KBM-7 (cell line): ENCODE measurements at regions not wholly inside any gene's neighbourhood (a gene's known extent, or its start where the extent isn't known, plus 50 kb on each side); places are given as distances from the start of the nearest gene placed in this dataset.

Experiments used
- DNase-seq: peaks from one replicate; pipeline ENCODE4 v3.0.0-alpha.2; 2015
- in situ Hi-C: fragments of 300-500 bp; cut with MboI; formaldehyde crosslinking; loops from 2 replicates; pipeline ENCODE4 v1.14.3; 2020; ENCODE audit warnings: low sequenced_read_pairs, low pct_unique_long_range_greater_than_20kb, mixed read lengths

DNA sequence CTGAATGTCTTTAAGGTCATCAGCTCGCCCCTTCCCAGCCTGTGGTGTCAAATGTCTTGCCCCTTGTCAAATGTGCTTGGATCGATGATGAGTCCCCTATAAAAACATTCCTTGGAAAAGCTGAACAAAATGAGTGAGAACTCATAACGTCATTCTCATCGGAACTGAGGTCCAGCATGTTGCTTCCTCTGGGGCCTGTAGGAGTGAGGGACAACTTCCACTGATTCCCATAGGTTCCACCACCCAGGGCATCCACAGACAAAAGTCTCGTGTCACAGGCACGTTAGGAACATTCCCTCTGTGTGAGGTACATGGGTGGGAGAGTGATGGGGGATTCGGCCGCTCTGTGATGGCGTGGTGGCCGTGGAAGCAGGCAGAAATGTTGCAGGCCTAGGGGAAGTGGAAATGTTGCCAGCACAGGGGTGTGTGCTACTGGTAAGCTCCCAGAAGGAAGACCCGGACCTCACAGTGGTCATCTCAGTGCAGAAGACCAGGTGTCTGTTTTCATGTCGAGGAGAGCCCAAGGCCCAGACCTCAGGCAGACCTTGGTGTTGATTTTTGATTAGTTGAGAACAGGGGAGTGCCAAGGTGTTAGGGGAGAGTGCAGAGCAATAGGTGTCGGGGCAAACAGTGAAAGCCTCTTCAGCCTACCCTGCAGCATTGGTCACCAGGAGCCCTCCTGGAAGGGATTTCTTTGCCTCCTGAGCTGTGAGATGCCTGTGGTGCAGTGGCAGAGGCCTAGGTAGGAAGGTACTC is 96.8 kb downstream of the SNRPN start:
- in situ Hi-C loops = no loop called here
- DNase-seq = no peak

DNA sequence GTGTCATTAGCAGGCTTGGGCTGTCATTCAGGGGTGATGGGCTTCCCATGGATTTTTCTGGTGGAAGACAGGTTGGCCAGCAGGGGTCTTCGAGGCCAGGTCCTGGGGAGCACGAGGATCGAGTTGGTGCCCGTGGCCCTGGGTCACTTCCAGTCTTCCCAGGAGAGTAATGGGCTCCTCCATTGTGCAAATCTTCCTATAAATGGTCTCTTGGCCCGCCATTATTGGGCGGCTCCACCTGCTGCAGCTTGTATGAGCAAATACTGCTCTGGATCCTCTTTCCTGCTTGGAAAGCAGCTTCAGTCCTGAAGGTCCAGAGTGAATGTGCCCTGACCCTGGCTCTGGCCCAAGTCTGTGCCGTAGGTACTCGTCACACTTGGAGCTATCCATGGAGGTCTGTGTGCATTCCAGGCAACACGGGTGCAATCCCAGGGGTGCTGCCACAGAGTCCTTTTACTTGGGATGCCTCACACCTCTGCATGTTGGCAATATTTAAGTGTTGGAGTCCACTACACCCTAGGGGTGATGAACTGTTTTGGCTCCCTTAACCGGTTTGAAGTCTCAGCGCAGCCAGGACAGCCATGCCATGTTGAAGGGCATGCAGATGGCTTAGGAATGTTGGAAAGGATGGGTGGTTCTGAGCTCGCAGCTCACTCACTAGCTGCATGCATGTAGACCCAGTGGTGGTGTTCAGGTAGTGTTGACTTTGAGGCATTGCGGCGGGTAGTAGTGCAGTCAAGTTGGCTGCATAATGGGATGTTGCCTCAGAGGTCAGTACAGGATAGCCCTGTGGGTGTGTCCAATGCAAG is 97.6 kb downstream of the SNRPN start:
- no peak for DNase-seq
- in situ Hi-C loops = no loop called here

GRCh38 chr15:25053000-25053815 is 98.4 kb downstream of the SNRPN start:
- in situ Hi-C loops = no loop called here

DNA sequence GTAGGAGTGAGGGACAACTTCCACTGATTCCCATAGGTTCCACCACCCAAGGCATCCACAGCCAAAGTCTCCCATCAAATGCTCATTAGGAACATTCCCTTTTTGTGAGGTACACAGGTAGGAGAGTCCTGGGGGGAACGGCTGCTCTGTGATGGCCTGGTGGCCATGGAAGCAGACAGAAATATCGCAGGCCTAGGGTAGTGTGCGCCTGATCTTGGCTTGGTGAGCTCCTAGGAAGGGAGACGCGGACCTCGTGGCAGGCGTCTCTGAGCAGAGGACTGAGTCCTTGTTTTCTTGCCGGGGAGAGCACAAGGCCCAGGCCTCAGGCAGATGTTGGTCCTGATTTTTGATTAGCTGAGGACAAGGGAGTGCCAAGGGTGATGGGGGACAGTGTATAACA is 99.5 kb downstream of the SNRPN start:
- DNase-seq = no peak
- in situ Hi-C loops = no loop called here

More at GRCh38 chr15:25053000-25053815, 98.4 kb downstream of the SNRPN start:
- DNase-seq = no peak

GRCh38 chr15:25054943-25055342 is 100.2 kb downstream of the SNRPN start:
- DNase-seq = no peak
- in situ Hi-C loops = no loop called here

DNA sequence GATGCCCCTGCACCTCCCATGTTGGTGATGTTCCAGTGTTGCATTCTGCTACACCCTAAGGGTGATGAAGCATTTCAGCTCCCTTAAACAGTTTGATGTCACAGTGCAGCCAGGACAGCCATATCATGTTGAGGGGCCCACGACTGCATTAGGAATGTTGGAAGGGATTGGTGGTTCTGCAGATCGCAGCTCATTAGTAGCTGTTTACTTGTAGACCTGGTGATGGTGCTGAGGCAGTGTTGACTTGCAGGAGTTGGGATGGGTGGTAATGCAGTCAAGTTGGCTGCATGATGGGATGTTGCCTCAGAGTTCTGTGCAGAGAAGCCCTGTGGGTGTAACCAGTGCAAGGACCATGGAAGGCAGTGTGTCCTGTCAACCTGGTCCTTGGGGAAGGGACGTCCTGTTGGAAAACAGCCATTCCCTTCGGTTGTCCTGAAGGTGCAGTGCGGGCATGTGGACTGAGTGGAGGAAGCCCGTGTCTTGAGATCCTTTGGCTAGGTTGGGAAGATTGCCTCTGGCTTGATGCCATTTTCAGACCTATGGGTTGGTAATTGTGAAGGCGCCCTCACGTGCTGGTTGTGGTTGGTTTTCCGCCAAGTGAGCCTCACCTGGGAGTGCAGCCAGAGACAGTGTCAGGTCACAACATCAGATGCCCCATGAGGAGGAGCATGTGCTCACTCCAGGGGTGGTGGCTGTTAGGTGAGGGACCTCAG is 100.7 kb downstream of the SNRPN start:
- DNase-seq = no peak
- in situ Hi-C loops = no loop called here

GRCh38 chr15:25056484-25057425 is 102.0 kb downstream of the SNRPN start:
- in situ Hi-C loops = no loop called here
- DNase-seq = no peak

DNA sequence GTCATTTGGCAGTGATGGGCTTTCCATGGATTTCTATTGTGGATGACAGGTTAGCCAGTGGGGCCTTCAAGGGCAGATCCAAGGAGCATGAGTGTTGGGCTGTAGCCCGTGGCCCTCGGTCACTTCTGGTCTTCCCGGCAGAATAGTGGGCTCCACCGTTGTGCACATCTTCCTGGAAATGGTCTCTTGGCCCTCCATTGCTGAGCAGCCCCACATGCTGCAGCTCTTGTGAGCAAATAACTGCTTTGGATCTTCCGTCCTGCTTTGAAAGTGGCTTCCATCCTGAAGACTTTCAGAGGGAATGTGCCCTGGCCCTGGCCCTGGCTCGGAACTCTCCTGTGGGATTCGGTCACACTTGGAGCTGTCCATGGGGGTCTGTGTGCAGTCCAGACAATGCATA is 102.8 kb downstream of the SNRPN start:
- DNase-seq = no peak
- in situ Hi-C loops = no loop called here

DNA sequence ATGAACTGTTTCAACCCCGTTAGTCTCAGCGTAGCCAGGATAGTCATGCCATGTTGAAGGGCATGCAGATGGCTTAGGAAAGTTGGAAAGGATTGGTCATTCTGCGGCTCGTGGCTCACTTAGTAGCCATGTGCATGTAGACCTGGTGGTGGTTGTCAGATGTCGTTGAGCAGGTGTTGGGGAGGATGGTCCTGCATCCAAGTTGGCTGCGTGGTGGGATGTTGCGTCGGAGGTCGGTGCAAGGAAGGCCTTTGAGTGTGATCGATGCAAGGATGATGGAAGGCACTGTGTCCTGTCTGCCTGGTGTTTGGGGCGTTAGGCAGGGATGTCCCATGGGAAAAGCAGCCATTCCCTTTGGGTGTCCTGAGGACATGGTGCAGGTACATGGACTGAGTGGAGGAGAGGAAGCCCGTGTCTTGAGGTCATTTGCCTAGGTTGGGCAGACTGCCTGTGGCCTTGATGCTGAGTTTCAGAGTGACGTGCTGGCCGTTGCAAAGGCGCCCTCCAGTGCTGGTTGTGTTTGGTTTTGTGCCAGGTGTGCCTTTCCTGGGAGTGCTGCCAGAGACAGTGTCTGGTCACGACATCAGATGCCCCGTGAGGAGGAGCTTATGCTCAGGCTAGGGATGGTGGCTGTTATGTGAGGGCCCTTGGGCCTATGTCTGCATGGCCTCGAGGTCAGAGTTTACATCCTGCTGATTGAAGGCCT is 103.4 kb downstream of the SNRPN start:
- in situ Hi-C loops = no loop called here
- no peak for DNase-seq

DNA sequence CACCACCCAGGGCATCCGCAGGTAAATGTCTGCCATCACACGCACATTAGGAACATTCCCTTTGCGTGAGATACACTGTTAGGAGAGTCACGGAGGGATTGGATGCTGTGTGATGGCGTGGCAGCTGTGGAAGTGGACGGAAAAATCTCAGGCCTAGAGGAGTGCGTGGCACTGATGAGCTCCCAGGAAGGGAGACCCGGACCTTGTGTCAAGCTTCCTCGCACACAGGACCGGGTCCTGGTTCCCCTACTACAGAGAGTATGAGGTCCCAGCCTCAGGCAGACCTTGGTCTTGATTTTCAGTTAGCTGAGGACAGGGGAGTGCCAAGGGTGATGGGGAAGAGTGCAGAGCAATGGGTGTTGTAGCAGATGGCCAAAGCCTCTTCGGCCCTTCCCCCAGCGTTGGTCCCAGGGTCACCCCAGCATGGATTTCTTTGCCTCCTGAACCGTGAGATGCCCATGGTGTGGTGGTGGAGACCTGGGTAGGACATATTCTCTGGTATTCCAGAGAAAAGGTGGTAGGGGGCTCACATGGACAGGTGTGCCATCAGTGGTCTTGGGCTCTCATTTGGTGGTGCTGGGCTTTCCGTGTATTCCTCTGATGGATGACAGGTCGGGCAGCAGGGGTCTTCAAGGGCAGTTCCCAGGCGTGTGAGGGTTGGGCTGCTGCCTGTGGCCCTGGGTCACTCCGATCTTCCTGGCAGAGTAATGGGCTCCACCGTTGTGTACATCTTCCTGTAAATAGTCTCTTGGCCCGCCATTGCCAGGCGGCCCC is 105.1 kb downstream of the SNRPN start:
- in situ Hi-C loops = no loop called here
- DNase-seq = no peak

- in situ Hi-C loops = no loop called here
- DNase-seq = no peak
These were observed 105.7 kb downstream of the SNRPN start for GRCh38 chr15:25060472-25060803.

- DNase-seq = no peak
- in situ Hi-C loops = no loop called here
These were observed 106.3 kb downstream of the SNRPN start for GRCh38 chr15:25060996-25061620.

GRCh38 chr15:25061808-25062550 is 107.2 kb downstream of the SNRPN start:
- no peak for DNase-seq
- in situ Hi-C loops = no loop called here

- DNase-seq = no peak
- in situ Hi-C loops = no loop called here
These were observed 108.0 kb downstream of the SNRPN start for GRCh38 chr15:25062551-25063430.

- in situ Hi-C loops = no loop called here
- no peak for DNase-seq
These were observed 110.5 kb downstream of the SNRPN start for GRCh38 chr15:25065286-25065685.
